H1 (cell line): ENCODE measurements at regions not wholly inside any gene's neighbourhood (a gene's known extent, or its start where the extent isn't known, plus 50 kb on each side); places are given as distances from the start of the nearest gene placed in this dataset.

ENCODE experiments used
- CTCF ChIA-PET: fragments of 300-600 bp; sonication (Branson Sonifier 250); formaldehyde crosslinking; loops from one replicate; lab custom pipeline; 2021; ENCODE audit not compliant: partially characterized antibody; lab: Charles Lee
- POLR2A ChIA-PET: fragments of 300-600 bp; sonication (Branson Sonifier 250); formaldehyde crosslinking; loops from one replicate; lab custom pipeline; 2021; ENCODE audit warnings: inconsistent platforms; ENCODE audit not compliant: partially characterized antibody; lab: Charles Lee
- DNase-seq, 2 experiments: peaks; one replicate each; pipeline versions ENCODE4 v3.0.0 to v3.0.0-alpha.2; 2010 to 2022; ENCODE audit warnings: low spot score in 2 of 2, low read depth in 1 of 2, mixed read lengths in 1 of 2
- FAIRE-seq: peaks from 2 replicates; lab custom pipeline; 2011; peaks lifted over from hg19 to GRCh38; lab: Jason Lieb, UNC
- H2AFZ ChIP-seq: 2 replicates; pipeline ENCODE4 v1.8.1; 2012; ENCODE audit warnings: low read length, inconsistent platforms
- H2AK5ac ChIP-seq: 2 replicates; pipeline ENCODE4 v1.6.1; 2013; ENCODE audit warnings: low read depth, low read length
- H2BK120ac ChIP-seq: replicated peaks from 2 replicates; pipeline ENCODE3; 2013; ENCODE audit warnings: low read depth, low read length, inconsistent platforms
- H2BK12ac ChIP-seq: 2 replicates; pipeline ENCODE4 v1.6.1; 2013; ENCODE audit warnings: low read depth, low read length
- H2BK15ac ChIP-seq: 2 replicates; pipeline ENCODE4 v1.6.1; 2013; ENCODE audit warnings: low read length
- H2BK20ac ChIP-seq: 2 replicates; pipeline ENCODE4 v1.6.1; 2013; ENCODE audit warnings: low read length
- H2BK5ac ChIP-seq: 2 replicates; pipeline ENCODE4 v1.6.1; 2013; ENCODE audit warnings: low read depth, low read length
- H3K14ac ChIP-seq: 2 replicates; pipeline ENCODE4 v1.6.1; 2013; ENCODE audit warnings: inconsistent platforms; ENCODE audit not compliant: insufficient read length
- H3K18ac ChIP-seq: 2 replicates; pipeline ENCODE4 v1.6.1; 2013; ENCODE audit warnings: low read length; ENCODE audit errors: extremely low read depth
- H3K23ac ChIP-seq: 2 replicates; pipeline ENCODE4 v1.6.1; 2013; ENCODE audit warnings: inconsistent platforms; ENCODE audit not compliant: insufficient read length
- H3K23me2 ChIP-seq: 2 replicates; pipeline ENCODE4 v1.6.1; 2013; ENCODE audit warnings: low read depth, low read length
- H3K27ac ChIP-seq: 2 replicates; pipeline ENCODE4 v1.6.1; 2011; ENCODE audit warnings: low read depth, low read length, inconsistent platforms
- H3K27me3 ChIP-seq, 4 experiments: replicated peaks in 1 of 4; 1 replicate in 1 of 4; 2 replicates in 3 of 4; pipeline versions ENCODE4 v1.6.1 to v1.8.1; 2011 to 2013; ENCODE audit warnings: low read length in 3 of 4, mild to moderate bottlenecking in 3 of 4, inconsistent platforms in 2 of 4, mixed read lengths in 2 of 4, moderate library complexity in 1 of 4; ENCODE audit not compliant: control insufficient read depth in 3 of 4, insufficient read depth in 3 of 4; ENCODE audit errors: extremely low read depth in 1 of 4
- H3K36me3 ChIP-seq, 4 experiments: 2 replicates each; pipeline versions ENCODE4 v1.6.1 to v1.8.1; 2011 to 2013; ENCODE audit warnings: mild to moderate bottlenecking in 4 of 4, low read length in 3 of 4, moderate library complexity in 2 of 4, control low read depth in 1 of 4, inconsistent platforms in 1 of 4; ENCODE audit not compliant: insufficient read depth in 4 of 4, control insufficient read depth in 2 of 4
- H3K4ac ChIP-seq: replicated peaks from 2 replicates; pipeline ENCODE3; 2013; ENCODE audit warnings: low read length, low read depth, mixed read lengths, inconsistent platforms; ENCODE audit not compliant: insufficient read length
- H3K4me1 ChIP-seq, 4 experiments: replicated peaks in 1 of 4; 1 replicate in 1 of 4; 2 replicates in 3 of 4; pipeline versions ENCODE4 v1.6.1 to v1.8.1; 2011 to 2013; ENCODE audit warnings: low read length in 3 of 4, inconsistent platforms in 2 of 4, mixed read lengths in 1 of 4; ENCODE audit not compliant: insufficient read depth in 4 of 4, control insufficient read depth in 3 of 4
- H3K4me2 ChIP-seq, 2 experiments: 2 replicates each; pipeline versions ENCODE4 v1.6.1 to v1.8.1; 2011 to 2013; ENCODE audit warnings: low read depth in 2 of 2, low read length in 2 of 2, control low read depth in 1 of 2, inconsistent platforms in 1 of 2, mild to moderate bottlenecking in 1 of 2; ENCODE audit not compliant: insufficient read depth in 1 of 2
- H3K4me3 ChIP-seq, 4 experiments: fragments of 200-600, 300-600 bp in 1 of 4; sonication (generic), shearing (Covaris generic), sonication (Bioruptor Twin) in 1 of 4; 2 replicates each; pipeline versions ENCODE4 v1.5.1 to v1.8.1; 2011 to 2016; ENCODE audit warnings: low read length in 4 of 4, low read depth in 3 of 4, control low read depth in 2 of 4, inconsistent platforms in 2 of 4, mild to moderate bottlenecking in 2 of 4, mixed read lengths in 1 of 4, moderate library complexity in 1 of 4; ENCODE audit not compliant: insufficient read depth in 2 of 4; ENCODE audit errors: extremely low read depth in 1 of 4
- H3K56ac ChIP-seq: replicated peaks from 2 replicates; pipeline ENCODE3; 2013; ENCODE audit warnings: low read depth, mild to moderate bottlenecking, mixed read lengths, low read length, inconsistent platforms; ENCODE audit not compliant: insufficient read length
- H3K79me1 ChIP-seq: 2 replicates; pipeline ENCODE4 v1.6.1; 2013; ENCODE audit warnings: low read depth, low read length, control low read depth
- H3K79me2 ChIP-seq, 2 experiments: 2 replicates each; pipeline versions ENCODE4 v1.6.1 to v1.8.1; 2012 to 2013; ENCODE audit warnings: low read length in 2 of 2, mild to moderate bottlenecking in 2 of 2, inconsistent platforms in 1 of 2; ENCODE audit not compliant: insufficient read depth in 2 of 2, control insufficient read depth in 1 of 2
- H3K9ac ChIP-seq, 4 experiments: replicated peaks in 1 of 4; 1 replicate in 1 of 4; 2 replicates in 3 of 4; pipeline versions ENCODE4 v1.6.1 to v1.8.1; 2011 to 2013; ENCODE audit warnings: low read depth in 3 of 4, low read length in 3 of 4, control low read depth in 2 of 4, mild to moderate bottlenecking in 2 of 4, moderate library complexity in 2 of 4, inconsistent platforms in 1 of 4; ENCODE audit errors: extremely low read depth in 1 of 4
- H3K9me3 ChIP-seq, 2 experiments: 2 replicates each; pipeline versions ENCODE4 v1.6.1 to v1.8.1; 2012 to 2013; ENCODE audit warnings: mild to moderate bottlenecking in 2 of 2, moderate library complexity in 2 of 2, control low read depth in 1 of 2, inconsistent platforms in 1 of 2, low read depth in 1 of 2, low read length in 1 of 2, mixed read lengths in 1 of 2; ENCODE audit not compliant: insufficient read depth in 2 of 2
- H4K20me1 ChIP-seq, 2 experiments: replicated peaks in 1 of 2; 2 replicates each; pipeline versions ENCODE3 to v1.8.1; 2011 to 2013; ENCODE audit warnings: inconsistent platforms in 2 of 2, low read length in 2 of 2, mild to moderate bottlenecking in 1 of 2; ENCODE audit not compliant: insufficient read depth in 2 of 2, control insufficient read depth in 1 of 2
- H4K5ac ChIP-seq: 2 replicates; pipeline ENCODE4 v1.6.1; 2013; ENCODE audit warnings: low read length, low read depth, mixed read lengths, inconsistent platforms; ENCODE audit not compliant: insufficient read length
- H4K8ac ChIP-seq: 2 replicates; pipeline ENCODE4 v1.8.0; 2013; ENCODE audit warnings: mild to moderate bottlenecking, moderate library complexity, low read length, inconsistent platforms; ENCODE audit not compliant: insufficient read depth; ENCODE audit errors: extremely low read depth
- H4K91ac ChIP-seq: replicated peaks from 2 replicates; pipeline ENCODE3; 2013; ENCODE audit warnings: low read length, mixed read lengths, inconsistent platforms; ENCODE audit not compliant: insufficient read length
- ASH2L ChIP-seq: fragments of 200-600, 300-600 bp; sonication (generic); IDR thresholded peaks from one replicate; pipeline ENCODE4 v1.7.1; 2017; ENCODE audit warnings: low read length
- BACH1 ChIP-seq: IDR thresholded peaks from 2 replicates; pipeline ENCODE4 v1.6.1; 2012; ENCODE audit warnings: low read length, improper control_type of control experiment
- CHD1 ChIP-seq: IDR thresholded peaks from 2 replicates; pipeline ENCODE4 v1.6.1; 2012; ENCODE audit warnings: low read depth, low read length, improper control_type of control experiment
- CHD2 ChIP-seq: IDR thresholded peaks from 2 replicates; pipeline ENCODE4 v1.6.1; 2012; ENCODE audit warnings: low read length, improper control_type of control experiment
- CREB1 ChIP-seq: IDR thresholded peaks from 2 replicates; pipeline ENCODE4 v1.6.1; 2012; ENCODE audit warnings: inconsistent platforms
- EP300 ChIP-seq, 2 experiments: IDR thresholded peaks; 1 replicate in 1 of 2; 2 replicates in 1 of 2; pipeline ENCODE4 v1.6.1; 2011 to 2012; ENCODE audit warnings: low read depth in 2 of 2, low read length in 2 of 2, mild to moderate bottlenecking in 2 of 2, borderline replicate concordance in 1 of 2, inconsistent platforms in 1 of 2, moderate library complexity in 1 of 2
- FOSL1 ChIP-seq: IDR thresholded peaks from 2 replicates; pipeline ENCODE4 v1.6.1; 2011; ENCODE audit warnings: mild to moderate bottlenecking, low read depth, low read length, moderate library complexity; ENCODE audit not compliant: insufficient read depth
- HDAC6 ChIP-seq: IDR thresholded peaks from one replicate; pipeline ENCODE4 v1.7.1; 2012; ENCODE audit warnings: low read depth, mild to moderate bottlenecking, inconsistent platforms, low read length, moderate library complexity
- JUN ChIP-seq: IDR thresholded peaks from 2 replicates; pipeline ENCODE4 v1.6.1; 2011; ENCODE audit warnings: low read depth, mild to moderate bottlenecking, improper control_type of control experiment, low read length
- JUND ChIP-seq: IDR thresholded peaks from 2 replicates; pipeline ENCODE4 v1.6.1; 2011; ENCODE audit warnings: mild to moderate bottlenecking, improper control_type of control experiment, low read length
- KDM1A ChIP-seq: fragments of 200-600, 300-600 bp; sonication (generic); IDR thresholded peaks from 2 replicates; pipeline ENCODE4 v1.7.1; 2016; ENCODE audit warnings: mild to moderate bottlenecking, low read length, borderline replicate concordance
- MAX ChIP-seq: IDR thresholded peaks from 2 replicates; pipeline ENCODE4 v1.6.1; 2012; ENCODE audit warnings: inconsistent platforms
- NRF1 ChIP-seq: IDR thresholded peaks from 2 replicates; pipeline ENCODE4 v1.6.1; 2011; ENCODE audit warnings: mild to moderate bottlenecking, low read depth, low read length, improper control_type of control experiment
- SP2 ChIP-seq: IDR thresholded peaks from 2 replicates; pipeline ENCODE4 v1.6.1; 2012; ENCODE audit warnings: mild to moderate bottlenecking, low read length, inconsistent platforms
- TEAD4 ChIP-seq: IDR thresholded peaks from 2 replicates; pipeline ENCODE4 v1.6.1; 2012; ENCODE audit warnings: low read depth, low read length, inconsistent platforms, mixed read lengths

- TF ChIP-seq JUND (no peak), KDM1A (no peak), TEAD4 (no peak), CHD1 (no peak), CHD2 (no peak), SP2 (no peak), EP300 (IDR thresholded peaks at IDR 0.05; ENCODE audit: borderline replicate concordance in 1 of 2, low read depth in 2 of 2, low read length in 2 of 2) (no peak), MAX (no peak), CREB1 (no peak), FOSL1 (no peak), JUN (no peak), NRF1 (no peak), HDAC6 (no peak), ASH2L (no peak), BACH1 (no peak)
Observed at GRCh38 chr6:9799582-9799981, 615.3 kb downstream of the TFAP2A start.

More at GRCh38 chr6:9799582-9799981, 615.3 kb downstream of the TFAP2A start:
- FAIRE-seq, result no peak
- no peak for DNase-seq
- H2AK5ac ChIP-seq, result no peak overlapping the region
- CTCF ChIA-PET, result no interaction called here
- no peak overlapping the region for H4K91ac ChIP-seq
- H3K23me2 ChIP-seq, result no peaks in the 10 kb centered on the region
- H4K8ac ChIP-seq, result no peak overlapping the region
- H2BK20ac ChIP-seq, result no peak overlapping the region
- no peak overlapping the region for H3K27ac ChIP-seq
- no peaks in the 10 kb centered on the region for H3K9me3 ChIP-seq
- H2BK5ac ChIP-seq, result no peak overlapping the region
- no peak overlapping the region for H3K4me2 ChIP-seq
- H2BK12ac ChIP-seq, result no peak overlapping the region
- no peak overlapping the region for H2BK120ac ChIP-seq
- H3K23ac ChIP-seq, result no peak overlapping the region
- no peak overlapping the region for H3K4ac ChIP-seq
- H3K56ac ChIP-seq, result no peak overlapping the region
- H3K27me3 ChIP-seq, result peaks cover 0 to 1% (median 0%) of the 10 kb centered on the region in 4 experiments; a peak in 1 of 7 replicates
- no peaks in the 10 kb centered on the region for H4K20me1 ChIP-seq
- H3K79me2 ChIP-seq, result no peaks in the 10 kb centered on the region
- no peaks in the 10 kb centered on the region; a peak in 1 of 7 replicates for H3K4me1 ChIP-seq
- no peak overlapping the region for H4K5ac ChIP-seq
- POLR2A ChIA-PET, result no interaction called here
- no peak overlapping the region for H3K4me3 ChIP-seq
- no peak overlapping the region for H2BK15ac ChIP-seq
- no peak overlapping the region for H3K14ac ChIP-seq
- no peaks in the 10 kb centered on the region for H3K79me1 ChIP-seq
- H3K18ac ChIP-seq, result no peak overlapping the region
- no peak overlapping the region for H3K9ac ChIP-seq
- no peak overlapping the region for H2AFZ ChIP-seq
- no peaks in the 10 kb centered on the region; a peak in 1 of 8 replicates for H3K36me3 ChIP-seq
